Hepatocyte (in vitro differentiated cells): ENCODE measurements at regions not wholly inside any gene's neighbourhood (a gene's known extent, or its start where the extent isn't known, plus 50 kb on each side); places are given as distances from the start of the nearest gene placed in this dataset.

Experiments used
- EZH2 ChIP-seq: fragments of 200-600 bp; sonication (generic); IDR thresholded peaks from 2 replicates; pipeline ENCODE4 v1.6.1; 2016; ENCODE audit warnings: antibody characterized with exemption, mild to moderate bottlenecking, borderline replicate concordance
- EZH2phosphoT487 ChIP-seq: fragments of 200-600 bp; sonication (generic); IDR thresholded peaks from one replicate; pipeline ENCODE4 v1.6.1; 2018; ENCODE audit warnings: antibody characterized with exemption, mild to moderate bottlenecking, low read depth, moderate library complexity; ENCODE audit not compliant: unreplicated experiment, severe bottlenecking
- TF ChIP-seq, protein P1 (sequence below): fragments of 200-600 bp; sonication (generic); IDR thresholded peaks from 2 replicates; pipeline ENCODE4 v1.5.1; 2016; ENCODE audit warnings: antibody characterized with exemption, mild to moderate bottlenecking; ENCODE audit not compliant: poor library complexity

DNA sequence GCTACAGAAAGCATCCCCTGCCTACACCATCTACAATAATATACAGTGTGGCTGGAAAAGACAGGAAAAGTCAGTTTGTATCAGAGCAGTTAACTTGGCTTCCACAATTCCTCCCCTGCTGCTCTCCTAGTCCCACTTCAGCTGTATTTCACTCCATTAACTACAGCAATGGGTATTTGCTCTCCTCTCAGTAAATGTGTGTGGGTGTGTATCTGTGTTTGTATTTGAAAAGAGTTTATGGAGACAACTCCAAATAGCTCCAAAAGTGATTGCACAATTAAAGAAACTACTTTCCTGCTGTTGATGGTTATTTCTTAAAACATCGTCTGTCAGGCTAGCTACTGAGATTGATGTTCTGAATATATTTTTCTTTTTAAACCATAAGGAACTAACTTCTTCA, 333.7 kb upstream of the FIGN start:
- TF ChIP-seq, protein P1, sequence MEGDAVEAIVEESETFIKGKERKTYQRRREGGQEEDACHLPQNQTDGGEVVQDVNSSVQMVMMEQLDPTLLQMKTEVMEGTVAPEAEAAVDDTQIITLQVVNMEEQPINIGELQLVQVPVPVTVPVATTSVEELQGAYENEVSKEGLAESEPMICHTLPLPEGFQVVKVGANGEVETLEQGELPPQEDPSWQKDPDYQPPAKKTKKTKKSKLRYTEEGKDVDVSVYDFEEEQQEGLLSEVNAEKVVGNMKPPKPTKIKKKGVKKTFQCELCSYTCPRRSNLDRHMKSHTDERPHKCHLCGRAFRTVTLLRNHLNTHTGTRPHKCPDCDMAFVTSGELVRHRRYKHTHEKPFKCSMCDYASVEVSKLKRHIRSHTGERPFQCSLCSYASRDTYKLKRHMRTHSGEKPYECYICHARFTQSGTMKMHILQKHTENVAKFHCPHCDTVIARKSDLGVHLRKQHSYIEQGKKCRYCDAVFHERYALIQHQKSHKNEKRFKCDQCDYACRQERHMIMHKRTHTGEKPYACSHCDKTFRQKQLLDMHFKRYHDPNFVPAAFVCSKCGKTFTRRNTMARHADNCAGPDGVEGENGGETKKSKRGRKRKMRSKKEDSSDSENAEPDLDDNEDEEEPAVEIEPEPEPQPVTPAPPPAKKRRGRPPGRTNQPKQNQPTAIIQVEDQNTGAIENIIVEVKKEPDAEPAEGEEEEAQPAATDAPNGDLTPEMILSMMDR: no peak
- no peak for TF ChIP-seq EZH2
- TF ChIP-seq EZH2phosphoT487: no peak
